GM12878 (cell line): ENCODE measurements at regions not wholly inside any gene's neighbourhood (a gene's known extent, or its start where the extent isn't known, plus 50 kb on each side); places are given as distances from the start of the nearest gene placed in this dataset.

Experiments used
- ATAC-seq: fragments of 200-7000 bp; cut with Tn5 transposase; 3 replicates; pipeline ENCODE4 v1.9.1; 2020; ENCODE audit warnings: mild to moderate bottlenecking, moderate library complexity
- BruUV-seq: library from RNA; stranded (reverse); fragments of 400-500 nt; replicated peaks from 2 replicates; lab custom pipeline; 2021; lab: Mats Ljungman, UMichigan
- CTCF ChIA-PET: fragments of 300-600 bp; sonication (Branson Sonifier 250); formaldehyde crosslinking; extraction: SDS; loops from one replicate; lab custom pipeline; 2021; ENCODE audit warnings: inconsistent platforms; lab: Yijun Ruan, JAX
- POLR2A ChIA-PET: fragments of 350-600 bp; formaldehyde crosslinking; extraction: SDS; loops from one replicate; lab custom pipeline; 2021; ENCODE audit warnings: inconsistent platforms; lab: Charles Lee
- RAD21 ChIA-PET: fragments of 300-600 bp; sonication (Branson Sonifier 250); formaldehyde crosslinking; loops from one replicate; lab custom pipeline; 2023; ENCODE audit warnings: antibody characterized with exemption; ENCODE audit not compliant: unreplicated experiment; lab: Charles Lee
- SMC1A ChIA-PET: fragments of 300-600 bp; sonication (Branson Sonifier 250); formaldehyde crosslinking; loops from one replicate; lab custom pipeline; 2023; ENCODE audit not compliant: unreplicated experiment, uncharacterized antibody; lab: Charles Lee
- DNase-seq: peaks from one replicate; pipeline ENCODE4 v3.0.0-alpha.2; 2011; ENCODE audit warnings: low read depth, low spot score
- FAIRE-seq: peaks from 3 replicates; lab custom pipeline; 2011; peaks lifted over from hg19 to GRCh38; lab: Jason Lieb, UNC
- H2AFZ ChIP-seq: 2 replicates; pipeline ENCODE4 v1.6.0; 2011; ENCODE audit warnings: low read depth, low read length, control low read depth; ENCODE audit not compliant: control insufficient read depth
- H3K27ac ChIP-seq: 2 replicates; pipeline ENCODE4 v1.5.1; 2011; ENCODE audit warnings: control low read depth; ENCODE audit not compliant: control insufficient read depth, insufficient read depth
- H3K27me3 ChIP-seq, 2 experiments: replicated peaks in 1 of 2; 2 replicates each; pipeline versions ENCODE4 v1.6.0 to v1.6.1; 2011; ENCODE audit warnings: low read length in 1 of 2; ENCODE audit not compliant: control insufficient read depth in 2 of 2, insufficient read depth in 2 of 2
- H3K36me3 ChIP-seq, 2 experiments: 2 replicates each; pipeline ENCODE4 v1.5.1; 2011; ENCODE audit warnings: low read length in 1 of 2; ENCODE audit not compliant: control insufficient read depth in 2 of 2, insufficient read depth in 2 of 2
- H3K4me1 ChIP-seq: 2 replicates; pipeline ENCODE4 v1.6.1; 2011; ENCODE audit warnings: mild to moderate bottlenecking, low read length, moderate library complexity, mixed read lengths; ENCODE audit not compliant: control insufficient read depth, insufficient read depth
- H3K4me2 ChIP-seq: 2 replicates; pipeline ENCODE4 v1.6.0; 2011; ENCODE audit warnings: control low read depth; ENCODE audit not compliant: control insufficient read depth, insufficient read depth
- H3K4me3 ChIP-seq: fragments of 200-600 bp; sonication (generic); 2 replicates; pipeline ENCODE4 v1.5.1; 2016
- H3K79me2 ChIP-seq: 2 replicates; pipeline ENCODE4 v1.6.0; 2011; ENCODE audit warnings: low read length; ENCODE audit not compliant: control insufficient read depth, insufficient read depth
- H3K9ac ChIP-seq: 2 replicates; pipeline ENCODE4 v1.8.0; 2011; ENCODE audit warnings: low read length, control low read depth, mixed read lengths; ENCODE audit not compliant: control insufficient read depth, insufficient read depth
- H3K9me3 ChIP-seq: replicated peaks from 3 replicates; pipeline ENCODE4 v1.5.1; 2011; ENCODE audit warnings: mild to moderate bottlenecking, low read length; ENCODE audit not compliant: control insufficient read depth, insufficient read depth
- H4K20me1 ChIP-seq: 2 replicates; pipeline ENCODE4 v1.6.0; 2011; ENCODE audit not compliant: control insufficient read depth, insufficient read depth
- ASH2L ChIP-seq: fragments of 300-600, 200-600 bp; sonication (generic); IDR thresholded peaks from 2 replicates; pipeline ENCODE4 v1.6.1; 2017; ENCODE audit warnings: low read depth, mild to moderate bottlenecking, borderline replicate concordance
- CHD1 ChIP-seq: IDR thresholded peaks from 2 replicates; pipeline ENCODE4 v1.6.1; 2012; ENCODE audit warnings: low read depth, low read length, improper control_type of control experiment
- EGR1 ChIP-seq, 2 experiments: IDR thresholded peaks; 1 replicate in 1 of 2; 2 replicates in 1 of 2; pipeline ENCODE4 v1.6.1; 2011 to 2012; ENCODE audit warnings: low read depth in 2 of 2, low read length in 2 of 2, borderline replicate concordance in 1 of 2, mild to moderate bottlenecking in 1 of 2, moderate library complexity in 1 of 2
- FOXK2 ChIP-seq: fragments of 450-650 bp; IDR thresholded peaks from 2 replicates; pipeline ENCODE4 v1.6.1; 2017; ENCODE audit warnings: mild to moderate bottlenecking, moderate library complexity
- NFYB ChIP-seq: IDR thresholded peaks from 2 replicates; pipeline ENCODE4 v1.6.1; 2011; ENCODE audit warnings: low read depth, mild to moderate bottlenecking, low read length, improper control_type of control experiment, moderate library complexity; ENCODE audit not compliant: insufficient read depth
- PKNOX1 ChIP-seq: fragments of 450-650 bp; IDR thresholded peaks from 2 replicates; pipeline ENCODE4 v1.6.1; 2016; ENCODE audit warnings: mild to moderate bottlenecking
- WGBS: methylation state at CpG from one replicate; pipeline ENCODE4 v1.1.6; 2016; ENCODE audit warnings: low lambda C conversion rate; ENCODE audit not compliant: insufficient replicate concordance, insufficient coverage; ENCODE audit errors: missing lambda C conversion rate; 5-methylcytosine and 5-hydroxymethylcytosine counted together
- in situ Hi-C: fragments of 300-500 bp; cut with MboI; formaldehyde crosslinking; loops from 9 replicates; pipeline ENCODE4 v1.14.3; 2018; ENCODE audit warnings: mixed read lengths
- intact Hi-C: fragments of 100-400 bp; cut with micrococcal nuclease; formaldehyde crosslinking; loops from one replicate; pipeline ENCODE4 v1.14.2; 2022; ENCODE audit not compliant: unreplicated experiment

GRCh38 chr18:71134122-71134521 lies 845.3 kb downstream of the SOCS6 start:
- SMC1A ChIA-PET = interaction anchor here (0.5 to 1.5 kb wide), 2 partner anchors 27 to 124 kb away, joined by 3 to 4 read pairs; no protein-coding TSS in a partner anchor
- TF ChIP-seq FOXK2 (no peak), EGR1 (IDR thresholded peaks at IDR 0.05; ENCODE audit: borderline replicate concordance in 1 of 2, low read depth in 2 of 2, low read length in 2 of 2) (no peak), NFYB (no peak)
- TF ChIP-seq, all 136 proteins: peak for 0
- Histone ChIP-seq H3K4me2 (no peak overlapping the region), H2AFZ (no peak overlapping the region), H3K9me3 (no peaks in the 10 kb centered on the region), H4K20me1 (no peaks in the 10 kb centered on the region), H3K36me3 (no peaks in the 10 kb centered on the region), H3K27ac (no peak overlapping the region), H3K79me2 (no peaks in the 10 kb centered on the region), H3K4me1 (no peaks in the 10 kb centered on the region), H3K27me3 (no peaks in the 10 kb centered on the region), H3K4me3 (no peak overlapping the region), H3K9ac (no peak overlapping the region)
- in situ Hi-C loops = no loop called here
- intact Hi-C loops = loop anchor here (10.0 kb wide), 1 partner anchor 199 kb away; no protein-coding TSS in a partner anchor
- no TSS peak for BruUV-seq
- CTCF ChIA-PET = no interaction called here
- 42% methylated on average over 4 of the region's 4 CpGs for WGBS
- DNase-seq (no peak), FAIRE-seq (no peak), ATAC-seq (no peak)
- POLR2A ChIA-PET = no interaction called here
- RAD21 ChIA-PET = no interaction called here

DNA sequence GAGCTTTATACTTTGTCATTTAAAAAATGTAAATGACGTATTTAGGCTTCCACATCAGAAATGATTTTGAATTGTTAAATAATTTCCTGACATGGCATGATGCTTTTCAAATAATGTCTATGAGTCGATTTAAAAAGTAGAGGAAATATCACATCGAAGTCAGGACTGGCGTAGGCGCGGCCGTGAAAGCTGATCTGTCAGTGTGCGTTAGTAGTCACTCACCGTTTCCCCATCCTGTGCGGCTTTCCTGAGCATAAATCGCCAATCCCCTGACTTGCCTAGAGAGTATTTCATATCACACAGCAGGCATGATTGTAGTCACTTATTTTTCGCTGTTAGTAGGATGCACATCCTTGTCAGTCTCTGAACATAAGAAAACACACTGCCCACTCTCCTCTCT lies 843.1 kb downstream of the SOCS6 start:
- no TSS peak for BruUV-seq
- no peak overlapping the region for H3K4me3 ChIP-seq
- intact Hi-C loops (loop anchor here (10.0 kb wide), 1 partner anchor 197 kb away; no protein-coding TSS in a partner anchor), in situ Hi-C loops (no loop called here)
- no peaks in the 10 kb centered on the region for H3K36me3 ChIP-seq
- H3K4me2 ChIP-seq = no peak overlapping the region
- FAIRE-seq = no peak
- DNase-seq = no peak
- no peak overlapping the region for H3K9ac ChIP-seq
- H3K27ac ChIP-seq = no peak overlapping the region
- ChIA-PET SMC1A (interaction anchor here (0.8 kb wide), 1 partner anchor 242 kb away, joined by 3 read pairs; no protein-coding TSS in a partner anchor), CTCF (interaction anchor here (1.1 kb wide), 1 partner anchor 26 kb away, joined by 3 read pairs; no protein-coding TSS in a partner anchor), RAD21 (no interaction called here), POLR2A (no interaction called here)
- no peaks in the 10 kb centered on the region for H3K4me1 ChIP-seq
- ATAC-seq = no peak
- H2AFZ ChIP-seq = no peak overlapping the region
- no peaks in the 10 kb centered on the region for H3K27me3 ChIP-seq
- 64% methylated on average over 12 of the region's 12 CpGs for WGBS
- H3K79me2 ChIP-seq = no peaks in the 10 kb centered on the region
- TF ChIP-seq CHD1 (no peak), PKNOX1 (no peak), ASH2L (no peak)
- no peaks in the 10 kb centered on the region for H4K20me1 ChIP-seq
- no peaks in the 10 kb centered on the region for H3K9me3 ChIP-seq
